T-cell (primary cell): ENCODE measurements at regions not wholly inside any gene's neighbourhood (a gene's known extent, or its start where the extent isn't known, plus 50 kb on each side); places are given as distances from the start of the nearest gene placed in this dataset.
"Not testable (repeated sequence)": the region's sequence is repeated elsewhere in the genome, so short reads cannot be mapped to it uniquely, and the experiment has no call there.

ENCODE experiments used
- ATAC-seq, 4 experiments: fragments of 200-7000 bp in 3 of 4; fragments of 150-1000 bp in 1 of 4; cut with Tn5 transposase; replicated peaks in 1 of 4; 1 replicate in 3 of 4; 2 replicates in 1 of 4; pipeline ENCODE4 v1.10.0; 2021; ENCODE audit warnings: moderate library complexity in 3 of 4, mild to moderate bottlenecking in 2 of 4, moderate number of reproducible peaks in 1 of 4
- CTCF ChIA-PET, 2 donors: fragments of 300-600 bp; sonication (Branson Sonifier 250); formaldehyde crosslinking; loops; one replicate each; lab custom pipeline; 2022; ENCODE audit warnings: antibody characterized with exemption in 2 of 2; lab: Charles Lee
- POLR2A ChIA-PET, 2 donors: fragments of 300-600 bp; sonication (Branson Sonifier 250); formaldehyde crosslinking; loops; one replicate each; lab custom pipeline; 2022; ENCODE audit warnings: antibody characterized with exemption in 2 of 2; lab: Charles Lee
- DNase-seq, 35 experiments: peaks; one replicate each; pipeline versions ENCODE4 v3.0.0 to v3.0.0-alpha.2; 2013 to 2023
- H3K27ac ChIP-seq: one replicate; pipeline ENCODE4 v1.5.1; 2013; ENCODE audit warnings: low read length
- H3K27me3 ChIP-seq, 2 experiments: replicated peaks in 1 of 2; 1 replicate in 1 of 2; 2 replicates in 1 of 2; pipeline versions ENCODE4 v1.6.1 to v1.7.0; 2013; ENCODE audit warnings: low read length in 1 of 2, mixed read lengths in 1 of 2; ENCODE audit not compliant: control insufficient read depth in 2 of 2, insufficient read depth in 2 of 2; ENCODE audit errors: extremely low read depth in 1 of 2
- H3K36me3 ChIP-seq, 2 donors: 1 replicate in 1 of 2; 2 replicates in 1 of 2; pipeline versions ENCODE4 v1.6.1 to v1.7.0; 2013; ENCODE audit warnings: low read length in 1 of 2; ENCODE audit not compliant: control insufficient read depth in 2 of 2, insufficient read depth in 1 of 2; ENCODE audit errors: extremely low read depth in 1 of 2
- H3K4me1 ChIP-seq, 2 experiments: 1 replicate in 1 of 2; 2 replicates in 1 of 2; pipeline versions ENCODE4 v1.6.1 to v1.7.0; 2013; ENCODE audit warnings: low read length in 2 of 2, mixed read lengths in 1 of 2; ENCODE audit not compliant: insufficient read depth in 2 of 2, control insufficient read depth in 1 of 2; ENCODE audit errors: extremely low read depth in 1 of 2
- H3K4me3 ChIP-seq, 2 donors: 1 replicate in 1 of 2; 2 replicates in 1 of 2; pipeline versions ENCODE4 v1.5.1 to v1.7.0; 2013; ENCODE audit warnings: mild to moderate bottlenecking in 2 of 2, low read length in 1 of 2, moderate library complexity in 1 of 2; ENCODE audit not compliant: control insufficient read depth in 1 of 2; ENCODE audit errors: extremely low read depth in 1 of 2
- H3K9me3 ChIP-seq: 2 replicates; pipeline ENCODE4 v1.7.0; 2013
- H3K27ac Mint-ChIP-seq, 2 donors: one replicate each; pipeline ENCODE4 v1.8.0; 2020 to 2021; ENCODE audit warnings: mild to moderate bottlenecking in 2 of 2, mixed read lengths in 2 of 2
- H3K27me3 Mint-ChIP-seq, 2 donors: one replicate each; pipeline ENCODE4 v1.8.0; 2021 to 2022; ENCODE audit warnings: mixed read lengths in 2 of 2
- H3K36me3 Mint-ChIP-seq: one replicate; pipeline ENCODE4 v1.8.0; 2021; ENCODE audit warnings: mixed read lengths
- H3K4me1 Mint-ChIP-seq, 3 donors: one replicate each; pipeline ENCODE4 v1.8.0; 2020 to 2022; ENCODE audit warnings: mixed read lengths in 3 of 3, mild to moderate bottlenecking in 1 of 3
- H3K4me3 Mint-ChIP-seq, 3 donors: one replicate each; pipeline ENCODE4 v1.8.0; 2020 to 2022; ENCODE audit warnings: mild to moderate bottlenecking in 3 of 3, mixed read lengths in 3 of 3, moderate library complexity in 3 of 3
- H3K9me3 Mint-ChIP-seq, 3 donors: one replicate each; pipeline ENCODE4 v1.8.0; 2020 to 2022; ENCODE audit warnings: mixed read lengths in 3 of 3
- WGBS: methylation state at CpG from one replicate; pipeline ENCODE4 v1.1.5; 2013; ENCODE audit warnings: missing lambda C conversion rate; ENCODE audit not compliant: insufficient coverage; 5-methylcytosine and 5-hydroxymethylcytosine counted together

DNA sequence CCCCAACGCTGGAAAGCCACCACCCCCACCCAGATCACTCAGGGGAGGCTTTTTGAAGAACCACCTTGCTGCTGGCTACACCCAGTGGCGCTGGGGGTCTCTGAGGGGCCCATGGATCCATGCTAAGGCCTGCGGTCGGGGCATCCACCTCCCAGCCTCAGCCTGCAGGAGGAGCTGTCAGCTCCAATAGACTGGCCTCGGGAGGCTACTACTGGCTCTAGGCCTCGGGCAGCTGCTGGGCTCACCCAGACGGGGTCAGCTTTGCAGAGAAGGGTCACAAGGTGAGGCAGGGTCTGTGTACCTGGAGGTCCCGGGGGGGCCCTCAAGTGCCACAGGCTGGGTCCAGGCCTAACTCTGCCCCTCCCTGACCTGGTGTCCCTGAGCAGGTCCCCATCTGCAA lies 193.7 kb downstream of the OLFM1 start:
- ChIA-PET CTCF (no interaction called here), POLR2A (interaction anchor here in 1 of 2 donors (1.0 kb wide), 1 partner anchor 19 kb away, joined by 3 read pairs; no protein-coding TSS in a partner anchor)
- no peaks in the 10 kb centered on the region for H3K9me3 ChIP-seq
- peaks cover 0 to 2% of the 10 kb centered on the region in 2 experiments for H3K4me1 ChIP-seq
- Mint-ChIP-seq H3K27ac (no peak overlapping the region), H3K9me3 (no peaks in the 10 kb centered on the region), H3K4me3 (no peak overlapping the region), H3K36me3 (no peaks in the 10 kb centered on the region), H3K4me1 (no peaks in the 10 kb centered on the region), H3K27me3 (peaks cover 1 to 19% of the 10 kb centered on the region in 2 donors)
- H3K4me3 ChIP-seq, result no peak overlapping the region
- 78% methylated on average over 7 of the region's 8 CpGs for WGBS
- H3K27me3 ChIP-seq, result peaks cover 0 to 25% of the 10 kb centered on the region in 2 experiments
- H3K27ac ChIP-seq, result no peak overlapping the region
- H3K36me3 ChIP-seq, result no peaks in the 10 kb centered on the region
- ATAC-seq (no peak), DNase-seq (no peak)

DNA sequence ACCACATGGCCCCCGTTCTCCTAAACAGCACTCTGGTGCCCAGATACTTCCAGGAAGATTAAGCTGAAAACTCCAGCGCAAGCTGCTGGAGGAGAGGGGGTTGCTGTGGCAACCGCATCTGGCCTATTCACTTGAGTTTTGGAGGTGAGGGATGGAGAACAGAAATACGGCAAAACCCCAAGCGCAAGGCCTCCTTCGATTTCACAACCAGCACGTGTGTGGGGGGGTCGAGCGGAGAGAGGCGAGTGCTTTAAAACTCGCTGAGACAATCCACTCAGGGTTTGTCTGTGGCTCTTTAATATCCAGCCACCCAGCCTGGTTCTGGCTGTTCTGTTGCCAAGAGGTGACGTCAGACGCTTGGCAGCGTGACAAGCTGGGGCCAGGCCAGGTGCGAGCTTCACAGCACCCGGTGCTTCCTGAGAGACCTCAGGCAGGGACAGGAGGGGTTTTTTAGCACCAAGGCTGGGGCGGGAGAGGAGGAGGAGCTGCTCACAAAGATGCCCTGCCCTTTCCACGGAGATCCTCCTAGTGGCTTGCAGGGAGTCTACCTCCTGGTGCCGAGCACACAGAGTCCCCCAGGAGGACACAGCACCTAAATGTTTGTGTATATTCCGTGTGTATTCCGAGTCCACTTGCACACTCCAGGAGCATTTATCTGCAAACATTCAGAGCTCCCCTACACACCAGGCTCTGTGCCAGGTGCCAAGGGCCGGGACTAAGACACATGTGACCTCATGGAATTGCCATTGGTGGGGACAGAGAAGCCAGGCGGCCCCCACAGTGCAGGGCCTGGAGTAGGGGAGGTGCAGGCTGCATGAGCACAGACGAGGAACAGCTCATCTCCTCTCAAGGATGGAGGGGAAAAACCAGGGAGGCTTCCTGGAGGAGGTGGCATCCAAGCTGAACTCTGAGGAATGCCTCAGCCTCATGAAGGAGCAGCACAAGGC lies 194.6 kb downstream of the OLFM1 start:
- no peak overlapping the region for H3K27ac Mint-ChIP-seq
- 23% methylated on average over 14 of the region's 24 CpGs for WGBS
- peak in 21 of 35 experiments; percentile 1 to 54 (median 14) for DNase-seq

GRCh38 chr9:135282808-135283207 lies 195.3 kb downstream of the OLFM1 start:
- POLR2A ChIA-PET, result no interaction called here
- ATAC-seq, result no peak
- H3K9me3 ChIP-seq, result no peaks in the 10 kb centered on the region

More for the DNA sequence above, 194.6 kb downstream of the OLFM1 start:
- Histone ChIP-seq H3K27ac (no peak overlapping the region), H3K36me3 (no peaks in the 10 kb centered on the region), H3K4me1 (peaks cover 0 to 2% of the 10 kb centered on the region in 2 experiments), H3K9me3 (no peaks in the 10 kb centered on the region), H3K27me3 (peaks cover 0 to 23% of the 10 kb centered on the region in 2 experiments), H3K4me3 (no peak overlapping the region)
- Mint-ChIP-seq H3K27me3 (peaks cover 0 to 17% of the 10 kb centered on the region in 2 donors), H3K9me3 (no peaks in the 10 kb centered on the region), H3K4me3 (no peak overlapping the region), H3K36me3 (no peaks in the 10 kb centered on the region), H3K4me1 (no peaks in the 10 kb centered on the region)
- ATAC-seq, result peak in 1 of 4 experiments; percentile 63
- POLR2A ChIA-PET, result interaction anchor here in 1 of 2 donors (1.0 kb wide), 1 partner anchor 18 kb away, joined by 3 read pairs; no protein-coding TSS in a partner anchor
- CTCF ChIA-PET, result interaction anchor here in 1 of 2 donors (0.6 kb wide), 1 partner anchor 988 kb away, joined by 3 read pairs; no protein-coding TSS in a partner anchor

GRCh38 chr9:135283671-135284070 lies 195.9 kb upstream of the PPP1R26 start:
- Mint-ChIP-seq H3K27ac (no peak overlapping the region), H3K4me1 (no peaks in the 10 kb centered on the region), H3K9me3 (no peaks in the 10 kb centered on the region), H3K27me3 (peaks cover 0 to 13% of the 10 kb centered on the region in 2 donors), H3K4me3 (no peak overlapping the region), H3K36me3 (no peaks in the 10 kb centered on the region)
- ChIA-PET POLR2A (no interaction called here), CTCF (no interaction called here)
- ATAC-seq (no peak), DNase-seq (no peak)
- WGBS, result 62% methylated on average over 10 of the region's 15 CpGs
- H3K27ac ChIP-seq, result no peak overlapping the region
- H3K36me3 ChIP-seq, result no peaks in the 10 kb centered on the region
- peaks cover 0 to 17% of the 10 kb centered on the region in 2 experiments for H3K27me3 ChIP-seq
- no peak overlapping the region for H3K4me3 ChIP-seq
- H3K9me3 ChIP-seq, result no peaks in the 10 kb centered on the region
- peaks cover 0 to 2% of the 10 kb centered on the region in 2 experiments for H3K4me1 ChIP-seq

More at GRCh38 chr9:135282808-135283207, 195.3 kb downstream of the OLFM1 start:
- no peaks in the 10 kb centered on the region for H3K36me3 ChIP-seq
- H3K27ac ChIP-seq, result no peak overlapping the region
- H3K4me3 Mint-ChIP-seq, result no peak overlapping the region
- H3K9me3 Mint-ChIP-seq, result no peaks in the 10 kb centered on the region
- CTCF ChIA-PET, result no interaction called here
- no peak overlapping the region for H3K4me3 ChIP-seq
- peaks cover 0 to 16% of the 10 kb centered on the region in 2 donors for H3K27me3 Mint-ChIP-seq
- H3K4me1 ChIP-seq, result peaks cover 0 to 2% of the 10 kb centered on the region in 2 experiments
- no peaks in the 10 kb centered on the region for H3K36me3 Mint-ChIP-seq
- H3K4me1 Mint-ChIP-seq, result no peaks in the 10 kb centered on the region
- 61% methylated on average over 4 of the region's 4 CpGs for WGBS
- DNase-seq, result no peak
- H3K27me3 ChIP-seq, result peaks cover 0 to 19% of the 10 kb centered on the region in 2 experiments
- no peak overlapping the region for H3K27ac Mint-ChIP-seq

DNA sequence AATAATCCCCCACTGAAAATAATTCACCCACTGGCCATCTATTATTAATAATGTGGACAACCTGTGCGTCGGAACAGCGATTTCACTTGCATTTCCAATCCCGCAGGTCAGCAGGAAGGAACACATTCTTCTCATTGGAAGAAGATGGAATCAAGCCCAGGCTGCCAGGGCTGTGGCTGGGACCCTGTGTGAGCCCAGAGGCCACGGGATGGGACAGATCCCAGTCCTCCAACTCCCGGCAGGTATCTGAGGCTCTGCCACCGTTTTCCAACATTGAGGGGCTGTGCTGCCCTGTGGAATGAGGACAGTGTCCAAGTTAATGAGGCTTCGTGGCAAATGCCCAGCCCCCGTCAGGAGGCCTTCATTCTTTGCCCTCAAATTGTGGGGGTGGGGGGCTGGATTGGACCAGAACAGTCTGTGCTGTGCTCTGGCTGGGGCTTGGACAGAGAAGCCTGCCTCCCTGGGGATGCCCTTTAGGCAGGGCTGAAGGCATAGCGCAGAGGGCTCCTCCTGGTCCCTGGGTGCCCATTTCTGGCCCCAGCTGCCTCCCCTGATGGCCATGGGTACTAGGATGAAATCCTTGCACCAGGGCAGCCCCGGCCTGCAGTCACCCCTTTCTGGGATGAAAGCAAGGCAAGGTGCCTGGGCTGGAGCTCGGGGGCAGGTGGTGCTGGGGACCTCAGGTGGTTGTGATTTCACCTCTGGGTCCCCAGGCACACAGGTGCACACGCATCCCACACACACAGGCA lies 195.0 kb upstream of the PPP1R26 start:
- ChIA-PET CTCF (no interaction called here), POLR2A (no interaction called here)
- no peak overlapping the region for H3K4me3 ChIP-seq
- H3K27ac ChIP-seq, result no peak overlapping the region
- H3K9me3 ChIP-seq, result no peaks in the 10 kb centered on the region
- Mint-ChIP-seq H3K27me3 (peaks cover 6 to 11% of the 10 kb centered on the region in 2 donors), H3K27ac (no peak overlapping the region), H3K4me1 (no peaks in the 10 kb centered on the region), H3K9me3 (no peaks in the 10 kb centered on the region), H3K36me3 (no peaks in the 10 kb centered on the region), H3K4me3 (no peak overlapping the region)
- DNase-seq (no peak), ATAC-seq (no peak)
- WGBS, result 82% methylated on average over 10 of the region's 13 CpGs
- no peaks in the 10 kb centered on the region for H3K36me3 ChIP-seq
- peaks cover 0 to 22% of the 10 kb centered on the region in 2 experiments for H3K27me3 ChIP-seq
- H3K4me1 ChIP-seq, result peaks cover 0 to 2% of the 10 kb centered on the region in 2 experiments

DNA sequence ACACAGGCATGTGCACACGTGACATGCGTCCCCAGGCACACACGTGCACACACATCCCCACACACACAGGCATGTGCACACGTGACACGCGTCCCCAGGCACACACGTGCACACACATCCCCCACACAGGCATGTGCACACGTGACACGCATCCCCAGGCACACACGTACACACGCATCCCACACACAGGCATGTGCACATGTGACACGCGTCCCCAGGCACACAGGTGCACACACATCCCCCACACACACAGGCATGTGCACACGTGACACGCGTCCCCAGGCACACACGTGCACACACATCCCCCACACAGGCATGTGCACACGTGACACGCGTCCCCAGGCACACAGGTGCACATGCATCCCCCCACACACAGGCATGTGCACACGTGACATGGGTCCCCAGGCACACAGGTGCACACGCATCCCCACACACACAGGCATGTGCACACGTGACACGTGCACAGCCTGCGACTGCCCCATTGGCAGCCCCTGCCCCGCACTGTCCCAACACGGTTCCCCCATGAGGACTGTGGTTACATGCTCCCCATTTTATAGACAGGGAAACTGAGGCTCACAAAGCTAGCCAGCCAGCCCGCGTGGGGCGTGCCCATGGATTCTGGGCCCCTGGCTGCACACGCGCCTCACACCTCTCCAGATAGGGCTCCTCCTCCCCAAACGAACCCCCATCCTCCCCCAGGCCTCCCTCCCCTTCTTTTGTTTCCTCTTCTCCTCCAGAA lies 193.2 kb upstream of the PPP1R26 start:
- H3K4me3 ChIP-seq, H3K4me1 ChIP-seq, CTCF ChIA-PET, H3K27ac ChIP-seq, H3K9me3 ChIP-seq, H3K36me3 Mint-ChIP-seq, H3K9me3 Mint-ChIP-seq, H3K36me3 ChIP-seq, H3K4me1 Mint-ChIP-seq, DNase-seq, POLR2A ChIA-PET, ATAC-seq, H3K27ac Mint-ChIP-seq, H3K4me3 Mint-ChIP-seq: not testable (repeated sequence)
- WGBS, result 92% methylated on average over 24 of the region's 33 CpGs
- H3K27me3 ChIP-seq, result peaks cover 0 to 25% of the 10 kb centered on the region in 2 experiments
- peaks cover 17% of the 10 kb centered on the region in 2 donors for H3K27me3 Mint-ChIP-seq
